Skin epidermis (tissue), 12 donors: ENCODE measurements at regions not wholly inside any gene's neighbourhood (a gene's known extent, or its start where the extent isn't known, plus 50 kb on each side); places are given as distances from the start of the nearest gene placed in this dataset.
A peak's percentile ranks its signal among the peaks of the same experiment; 100 is the strongest.

Experiments used
- H3K27ac ChIP-seq, 21 experiments: fragments of 200-600 bp; sonication (generic) in 11 of 21; one replicate each; pipeline ENCODE4 v1.5.0; 2020; ENCODE audit warnings: mild to moderate bottlenecking in 3 of 21, inconsistent platforms in 2 of 21, moderate library complexity in 2 of 21
- H3K4me3 ChIP-seq, 7 experiments: fragments of 200-600 bp; sonication (generic) in 2 of 7; one replicate each; pipeline ENCODE4 v1.5.0; 2020; ENCODE audit warnings: inconsistent platforms in 2 of 7, mild to moderate bottlenecking in 2 of 7, moderate library complexity in 1 of 7

DNA sequence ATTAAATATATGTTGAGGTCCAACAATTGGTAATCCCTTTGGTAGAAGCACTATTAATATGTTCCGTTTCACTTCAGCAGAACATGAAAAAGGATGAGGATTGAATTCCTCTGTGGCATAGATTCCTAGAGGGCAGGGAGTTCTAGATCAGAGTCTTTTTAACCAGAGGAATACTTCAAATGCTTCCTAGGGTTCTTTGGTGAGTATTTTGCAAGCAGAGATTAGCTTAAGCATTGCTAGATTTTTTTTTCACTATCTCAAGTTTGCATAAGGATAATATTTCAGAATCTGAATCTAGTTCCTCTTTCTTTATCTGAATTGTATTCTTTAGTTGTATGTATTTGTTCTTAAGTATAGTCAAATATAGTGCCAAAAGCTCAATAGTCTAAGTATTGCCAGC lies 116.6 kb upstream of the ADAMTSL1 start:
- no peak overlapping the region for H3K4me3 ChIP-seq
- H3K27ac ChIP-seq = no peak overlapping the region

DNA sequence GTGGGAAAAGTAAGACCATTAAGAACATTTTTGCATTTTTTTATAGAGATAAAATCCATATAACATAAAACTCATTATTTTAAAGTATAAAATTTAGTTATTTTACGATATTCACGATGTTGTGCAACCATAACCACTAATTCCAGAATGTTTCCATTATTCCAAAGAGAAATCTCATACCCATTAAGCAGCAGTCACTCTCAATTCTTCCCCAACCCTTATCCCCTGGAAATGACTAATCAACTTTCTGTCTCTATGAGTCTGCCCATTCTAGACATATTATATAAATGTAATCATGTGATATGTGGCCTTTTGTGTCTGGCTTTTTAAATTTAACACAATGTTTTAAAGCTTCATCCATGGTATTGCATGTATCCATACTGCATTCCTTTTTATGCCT lies 115.6 kb upstream of the ADAMTSL1 start:
- no peak overlapping the region for H3K27ac ChIP-seq
- H3K4me3 ChIP-seq = no peak overlapping the region

DNA sequence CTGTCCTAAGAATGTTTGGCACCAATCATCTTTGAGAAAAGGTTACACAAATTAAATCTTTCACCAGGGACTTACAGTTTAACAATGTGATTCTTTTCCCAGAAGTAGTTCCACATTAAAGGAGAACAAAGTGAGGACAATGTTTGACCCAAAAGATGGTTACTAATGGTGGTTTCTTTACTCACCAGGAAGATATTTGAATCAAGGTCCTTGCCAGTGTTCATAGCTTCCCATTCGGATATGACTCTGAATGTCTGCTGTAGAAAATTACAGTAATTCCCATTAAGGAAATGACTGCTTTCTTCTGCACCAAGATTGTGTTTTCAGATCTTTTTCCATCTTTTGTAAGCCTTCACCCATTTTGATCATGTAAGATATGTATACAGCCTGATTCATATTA lies 114.6 kb upstream of the ADAMTSL1 start:
- Histone ChIP-seq H3K27ac (peak overlapping the region in 2 of 21 experiments; percentile 64 to 68), H3K4me3 (no peak overlapping the region)

DNA sequence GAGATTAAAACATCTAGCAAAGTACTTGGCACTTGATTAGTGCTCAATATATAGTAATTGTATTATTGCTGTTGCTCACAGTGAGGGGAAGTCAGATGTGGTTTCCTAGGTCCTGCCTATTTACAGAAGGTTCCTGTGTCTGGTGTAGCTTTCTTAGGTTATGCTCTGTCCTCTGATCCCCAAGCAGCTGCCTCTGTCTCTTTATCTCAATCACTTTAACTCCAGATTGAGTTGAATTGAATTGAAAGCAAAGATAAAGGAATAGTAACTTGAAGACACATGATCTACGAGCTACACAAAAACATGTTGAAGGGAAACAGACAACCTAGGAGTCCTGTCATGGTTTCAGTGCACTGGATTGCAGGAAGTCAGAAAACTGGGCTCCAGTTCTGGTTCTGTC lies 113.9 kb upstream of the ADAMTSL1 start:
- H3K4me3 ChIP-seq = no peak overlapping the region
- H3K27ac ChIP-seq = peak overlapping the region in 5 of 21 experiments; percentile 35 to 68 (median 64)

DNA sequence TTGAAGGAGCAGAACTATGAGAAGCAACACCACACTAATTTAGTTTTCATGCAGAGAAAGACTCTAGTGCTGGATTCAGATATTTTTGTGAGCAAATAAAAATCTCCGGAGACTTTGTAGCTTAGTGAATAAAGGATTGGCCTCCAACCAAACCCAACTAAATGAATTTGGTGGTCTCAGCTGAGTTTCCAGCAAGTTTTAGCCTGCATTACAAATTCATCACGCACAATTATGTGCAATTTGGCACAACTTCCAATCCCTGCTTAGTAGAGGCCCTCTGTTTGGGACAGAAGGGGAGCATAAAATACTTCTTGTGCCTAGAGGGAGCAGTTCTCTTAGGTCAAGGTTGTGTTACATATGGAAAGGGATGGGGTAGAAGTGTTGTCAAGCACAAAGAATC lies 112.3 kb upstream of the ADAMTSL1 start:
- H3K27ac ChIP-seq = no peak overlapping the region
- H3K4me3 ChIP-seq = no peak overlapping the region

DNA sequence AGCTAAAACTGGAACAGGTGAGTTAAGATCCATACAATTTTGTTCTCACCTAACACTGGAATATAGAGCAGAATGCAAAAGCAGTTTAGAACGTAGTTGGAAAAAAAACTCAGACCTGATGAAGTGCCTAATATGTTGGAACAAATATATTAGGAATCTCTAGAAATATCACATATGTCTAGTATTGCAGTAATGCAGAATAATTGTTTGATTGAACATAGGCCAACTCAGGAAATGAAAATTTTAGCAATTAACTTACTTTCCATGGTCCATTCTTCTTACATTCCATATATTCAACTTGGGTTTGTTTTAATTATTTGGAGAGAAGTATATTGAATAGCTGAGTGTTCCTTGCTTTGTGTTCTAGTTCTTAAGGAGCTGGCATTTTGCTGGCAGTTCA lies 111.8 kb upstream of the ADAMTSL1 start:
- no peak overlapping the region for H3K4me3 ChIP-seq
- H3K27ac ChIP-seq = no peak overlapping the region

DNA sequence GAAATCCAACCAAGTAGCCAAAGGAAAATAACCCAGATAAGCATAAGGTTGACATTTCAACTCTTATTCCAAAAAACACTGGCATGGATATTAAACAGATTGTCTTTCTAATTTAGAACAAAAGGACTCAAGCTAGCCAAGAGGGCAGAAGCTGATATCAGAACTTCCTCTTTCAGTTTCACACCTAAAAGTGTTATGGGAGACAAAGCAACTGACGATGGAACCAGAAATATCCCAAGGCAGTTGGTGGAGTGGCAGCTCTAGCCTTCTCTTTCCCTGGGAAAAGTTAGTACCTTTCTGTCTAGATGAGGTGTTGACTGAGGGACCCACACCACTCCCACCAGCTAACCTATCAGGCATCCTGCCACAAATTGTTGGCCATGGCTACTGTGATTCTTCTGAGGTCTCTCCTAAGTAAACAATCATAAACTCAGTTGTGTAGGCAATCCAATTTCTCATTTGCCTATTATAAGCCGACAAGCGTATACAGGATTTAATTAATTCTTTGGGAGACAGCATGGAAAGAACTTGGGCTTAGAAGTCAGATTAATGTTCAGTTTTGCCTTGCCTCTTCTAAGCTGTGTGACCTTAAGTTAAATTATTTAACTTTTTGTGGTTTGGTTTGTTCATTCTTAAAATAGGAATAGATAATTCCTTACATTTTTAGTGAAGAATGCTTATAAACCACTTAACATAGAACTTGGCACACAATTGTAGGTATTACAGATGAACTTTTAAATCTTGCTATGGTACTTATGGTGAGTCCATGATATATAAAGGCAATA lies 110.9 kb upstream of the ADAMTSL1 start:
- H3K4me3 ChIP-seq = no peak overlapping the region
- peak overlapping the region in 2 of 21 experiments; percentile 27 to 55 for H3K27ac ChIP-seq

DNA sequence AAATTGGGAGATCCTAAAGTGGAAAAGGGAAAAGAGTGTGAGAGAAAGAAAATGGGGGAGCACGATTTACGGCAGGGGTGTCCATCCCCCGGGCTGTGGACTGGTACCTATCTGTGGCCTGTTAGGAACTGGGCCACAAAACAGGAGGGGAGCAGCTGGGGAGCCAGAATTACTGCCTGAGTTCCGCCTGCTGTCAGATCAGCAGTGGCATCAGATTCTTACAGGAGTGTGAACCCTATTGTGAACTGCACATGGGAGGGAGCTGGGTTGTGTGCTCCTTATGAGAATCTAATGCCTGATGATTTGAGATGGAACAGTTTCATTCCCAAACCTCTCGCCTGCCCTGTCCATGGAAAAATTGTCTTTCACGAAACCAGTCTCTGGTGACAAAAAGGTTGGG lies 108.3 kb upstream of the ADAMTSL1 start:
- Histone ChIP-seq H3K4me3 (no peak overlapping the region), H3K27ac (no peak overlapping the region)

DNA sequence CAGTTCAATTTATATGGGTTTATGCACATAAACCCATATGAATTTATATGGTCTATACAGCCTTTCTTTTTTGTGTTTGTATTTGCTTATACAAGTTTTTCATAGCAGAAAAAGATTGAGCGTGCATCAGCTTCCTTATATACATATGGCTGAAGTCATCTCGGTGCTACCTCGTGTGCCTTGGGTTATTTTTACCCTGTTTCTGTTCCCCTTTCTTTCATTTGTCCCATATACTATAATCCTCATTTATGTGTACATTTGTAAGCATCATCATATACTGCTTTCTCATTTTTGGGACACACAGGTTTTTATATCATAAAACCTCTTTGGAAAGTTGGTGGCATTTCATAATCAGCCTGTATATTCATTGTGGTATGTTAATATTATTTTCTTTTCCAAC lies 107.8 kb upstream of the ADAMTSL1 start:
- Histone ChIP-seq H3K27ac (no peak overlapping the region), H3K4me3 (no peak overlapping the region)

DNA sequence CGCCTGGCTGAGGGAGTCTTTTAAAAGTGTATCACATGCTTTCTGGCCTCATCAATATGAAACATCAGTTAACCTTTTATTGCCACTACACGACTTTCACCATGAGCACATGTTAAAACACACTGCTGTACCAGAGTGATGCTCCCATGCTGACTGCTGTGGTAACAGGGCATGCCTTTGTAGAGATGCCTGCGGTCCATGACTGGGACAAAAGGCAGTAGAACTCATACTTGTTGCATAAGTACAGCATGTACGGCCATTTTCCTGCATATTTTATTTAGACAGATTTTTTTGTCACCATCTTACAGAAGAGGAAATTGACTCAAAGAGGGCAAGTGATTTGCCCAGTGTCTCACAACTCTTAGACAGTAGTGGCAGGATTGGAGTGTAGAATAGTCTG lies 105.7 kb upstream of the ADAMTSL1 start:
- no peak overlapping the region for H3K4me3 ChIP-seq
- no peak overlapping the region for H3K27ac ChIP-seq

DNA sequence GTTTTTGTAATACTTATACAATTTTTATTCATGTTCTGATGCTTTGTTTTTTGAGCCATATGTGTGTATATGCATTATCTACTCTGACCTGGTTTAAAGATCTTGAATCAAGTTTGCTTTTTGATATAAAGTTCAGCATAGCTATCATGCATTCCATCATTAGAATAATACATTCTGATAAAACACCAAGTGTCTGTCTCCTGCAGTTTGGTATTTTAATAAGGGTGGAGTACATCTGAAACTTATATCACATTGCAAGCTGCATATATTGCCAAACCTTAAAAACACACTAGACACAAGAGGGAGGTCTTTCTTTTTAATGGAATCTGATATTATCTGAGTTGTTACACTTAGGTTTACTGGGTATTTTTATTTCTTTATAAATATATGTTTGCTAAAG lies 102.8 kb upstream of the ADAMTSL1 start:
- H3K27ac ChIP-seq = no peak overlapping the region
- H3K4me3 ChIP-seq = no peak overlapping the region

DNA sequence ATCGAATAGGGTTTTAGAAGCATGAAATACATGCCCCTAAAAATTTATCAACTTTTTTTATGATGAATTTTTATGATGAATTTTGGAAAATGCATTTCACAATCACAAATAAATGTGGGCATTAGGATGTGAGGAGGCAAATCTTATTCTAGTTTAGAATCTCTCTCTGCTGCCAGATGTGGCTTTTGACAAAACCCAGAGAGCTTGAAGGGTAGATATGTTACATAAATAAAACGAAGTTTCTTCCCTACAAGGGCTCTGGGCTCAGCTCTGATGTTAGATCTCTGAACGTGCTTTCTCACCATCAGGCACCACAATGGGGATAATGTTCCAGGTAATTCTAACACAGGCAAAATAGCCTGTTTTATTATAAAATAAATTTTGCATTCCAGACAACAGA lies 102.3 kb upstream of the ADAMTSL1 start:
- no peak overlapping the region for H3K4me3 ChIP-seq
- H3K27ac ChIP-seq = no peak overlapping the region

DNA sequence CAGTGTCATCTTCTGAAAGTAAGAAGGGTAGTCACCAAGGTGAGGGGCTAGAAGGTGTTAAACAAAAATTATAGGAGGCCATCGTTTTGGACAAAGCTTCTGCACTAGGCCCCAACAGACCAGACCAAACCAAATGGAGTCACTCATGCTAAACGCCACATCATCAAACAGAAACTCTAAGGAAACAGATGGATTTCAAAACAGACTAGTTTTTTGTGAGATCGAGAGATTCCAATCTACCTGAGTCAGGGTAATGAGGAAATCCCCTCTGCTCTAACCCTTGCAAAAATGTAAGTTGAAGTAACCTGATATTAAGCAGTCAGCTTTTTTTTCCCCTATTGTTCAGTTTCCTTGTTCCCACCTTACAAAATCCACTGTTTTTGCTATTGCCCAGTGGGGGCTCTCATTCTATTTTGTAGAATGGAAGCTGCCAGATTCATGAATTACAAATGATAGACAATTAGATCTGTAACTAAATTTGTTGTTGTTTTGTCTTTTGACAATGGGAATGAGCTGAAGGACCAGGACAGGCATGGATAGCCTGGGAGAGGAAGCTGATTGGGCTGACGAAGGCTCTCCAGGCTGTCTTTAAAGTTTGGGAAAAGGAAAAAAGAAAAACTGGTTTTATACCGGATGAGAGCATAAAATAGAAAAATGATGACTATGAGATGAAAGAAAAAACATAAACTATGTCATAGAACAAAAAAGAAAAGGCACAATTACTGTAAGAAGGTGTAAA lies 94.7 kb upstream of the ADAMTSL1 start:
- no peak overlapping the region for H3K4me3 ChIP-seq
- H3K27ac ChIP-seq = no peak overlapping the region

DNA sequence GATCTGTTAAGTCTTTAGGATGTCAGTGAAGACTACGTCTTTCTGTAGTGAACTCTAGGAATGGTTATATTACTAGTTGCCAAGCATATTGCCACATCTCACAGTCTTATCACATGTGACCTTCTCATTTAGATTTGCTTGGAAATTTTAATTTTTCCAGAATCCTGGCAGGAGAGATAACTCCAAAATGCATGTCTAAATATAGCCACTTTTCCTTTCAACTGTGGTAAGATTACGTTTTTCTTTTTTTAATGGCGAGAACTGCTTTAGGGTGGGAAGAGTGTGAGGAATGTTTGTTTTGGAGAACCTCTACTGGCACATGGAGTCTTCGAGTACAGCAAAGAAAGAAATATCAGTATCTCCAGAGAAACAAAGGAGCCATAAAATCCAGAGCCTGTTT lies 91.7 kb upstream of the ADAMTSL1 start:
- H3K4me3 ChIP-seq = no peak overlapping the region
- H3K27ac ChIP-seq = no peak overlapping the region

DNA sequence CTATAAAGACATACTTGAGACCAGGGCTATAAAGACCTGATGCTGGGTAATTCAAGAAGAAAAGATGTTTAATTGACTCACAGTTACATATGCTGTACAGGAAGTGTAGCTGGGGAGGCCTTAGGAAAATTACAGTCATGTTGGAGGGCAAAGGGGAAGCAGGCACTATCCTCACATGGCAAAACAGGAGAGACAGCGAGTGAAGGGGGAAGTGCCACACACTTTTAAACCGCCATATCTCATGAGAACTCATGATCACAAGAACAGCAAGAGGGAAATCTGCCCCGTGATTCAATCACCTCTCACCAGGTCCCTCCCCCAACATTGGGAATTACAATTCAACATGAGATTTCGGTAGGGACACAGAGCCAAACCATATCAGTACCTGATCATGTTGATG lies 89.9 kb upstream of the ADAMTSL1 start:
- no peak overlapping the region for H3K4me3 ChIP-seq
- H3K27ac ChIP-seq = no peak overlapping the region

DNA sequence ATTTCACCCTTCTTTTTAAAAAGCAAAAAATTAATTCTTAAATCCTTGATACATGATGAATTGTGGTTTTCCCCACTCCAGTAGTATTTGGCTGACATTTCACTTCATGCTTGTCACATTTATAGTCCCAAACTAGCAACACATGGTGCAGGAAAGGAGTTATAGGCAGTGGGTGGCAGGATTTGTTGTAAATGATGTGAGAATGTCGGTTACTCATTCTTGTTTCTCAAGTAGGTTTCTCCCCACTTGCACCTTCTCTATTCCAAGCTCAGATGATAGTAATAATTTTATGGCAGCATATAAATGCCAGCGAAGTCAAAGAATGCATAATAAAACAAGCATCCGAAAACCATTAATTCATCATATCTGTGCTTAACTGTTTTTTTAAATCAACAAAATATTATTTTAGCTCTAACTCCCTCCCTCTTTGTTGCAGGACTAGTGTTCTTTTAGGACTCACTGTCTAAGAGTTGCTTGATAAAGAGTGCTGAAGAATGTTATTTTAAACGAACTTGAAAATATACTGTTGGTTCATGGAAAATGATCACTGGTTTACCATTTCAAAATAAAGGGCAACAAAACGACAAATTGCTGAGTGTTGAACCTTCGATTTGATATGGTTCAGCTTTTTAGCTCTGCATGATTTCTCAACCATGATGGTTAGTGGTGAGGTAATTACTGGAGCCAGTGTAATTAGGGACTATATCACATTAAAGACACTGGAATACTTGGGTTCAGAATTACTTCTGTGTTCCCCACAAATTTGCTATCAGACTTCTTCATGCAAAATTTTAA lies 88.1 kb upstream of the ADAMTSL1 start:
- no peak overlapping the region for H3K4me3 ChIP-seq

DNA sequence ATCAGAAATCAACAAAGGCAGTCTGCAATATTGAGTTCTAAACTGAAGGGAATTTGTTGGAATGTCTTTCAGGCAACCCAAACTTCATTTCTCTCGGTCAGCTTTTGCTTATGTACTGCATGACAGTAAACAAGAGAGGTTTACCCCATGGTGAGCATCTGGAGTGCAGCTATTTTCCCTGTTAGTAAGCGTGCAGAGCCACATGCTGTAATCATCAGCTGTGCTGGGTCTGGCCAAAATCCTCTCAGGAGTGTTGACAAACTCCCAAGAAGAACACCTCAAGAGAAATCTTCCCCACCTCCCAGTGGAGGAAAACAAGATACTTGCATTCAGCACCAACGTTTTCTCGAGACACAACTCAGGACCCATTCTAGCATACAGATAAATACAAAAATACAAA lies 83.6 kb upstream of the ADAMTSL1 start:
- no peak overlapping the region for H3K27ac ChIP-seq

More for the DNA sequence above, 88.1 kb upstream of the ADAMTSL1 start:
- no peak overlapping the region for H3K27ac ChIP-seq

DNA sequence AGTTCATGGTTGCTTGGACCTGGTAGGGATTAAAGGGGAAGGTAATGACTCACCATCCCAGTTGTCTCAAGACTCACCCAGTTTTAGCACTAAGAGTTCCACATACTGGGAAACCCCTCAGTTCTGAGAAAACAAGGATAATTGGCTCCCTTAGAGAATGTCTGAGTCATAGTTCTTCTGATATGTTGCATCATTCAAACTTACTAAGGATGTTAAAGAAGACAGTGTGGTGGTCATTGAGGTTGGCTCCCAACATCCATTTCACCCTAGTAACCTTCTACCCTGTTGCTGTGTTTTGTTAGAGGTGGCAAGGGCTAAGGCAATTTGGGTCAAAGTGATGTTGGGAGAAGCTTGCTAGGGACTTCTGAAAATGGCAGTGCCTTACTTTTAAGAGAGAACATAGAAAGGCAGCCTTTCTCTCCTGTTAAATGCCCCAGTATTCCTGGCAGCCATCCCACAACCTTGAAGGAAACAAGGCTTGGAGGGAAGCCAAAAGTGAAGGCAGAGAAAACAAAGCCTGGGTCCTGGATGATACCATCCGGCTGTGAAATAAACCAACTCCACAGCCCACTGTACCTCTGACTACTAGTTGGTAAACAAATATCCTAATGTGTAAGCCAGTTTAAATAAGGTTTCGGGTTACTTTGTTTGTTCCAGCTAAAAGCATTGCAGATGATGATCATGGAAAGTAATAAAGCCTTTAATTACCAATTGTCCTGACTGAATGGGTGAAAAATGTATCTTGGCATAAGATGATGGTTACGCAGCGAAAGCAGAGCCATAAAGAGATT lies 80.4 kb upstream of the ADAMTSL1 start:
- Histone ChIP-seq H3K4me3 (no peak overlapping the region), H3K27ac (peak overlapping the region in 13 of 21 experiments; percentile 18 to 83 (median 67))

More for the DNA sequence above, 83.6 kb upstream of the ADAMTSL1 start:
- no peak overlapping the region for H3K4me3 ChIP-seq

DNA sequence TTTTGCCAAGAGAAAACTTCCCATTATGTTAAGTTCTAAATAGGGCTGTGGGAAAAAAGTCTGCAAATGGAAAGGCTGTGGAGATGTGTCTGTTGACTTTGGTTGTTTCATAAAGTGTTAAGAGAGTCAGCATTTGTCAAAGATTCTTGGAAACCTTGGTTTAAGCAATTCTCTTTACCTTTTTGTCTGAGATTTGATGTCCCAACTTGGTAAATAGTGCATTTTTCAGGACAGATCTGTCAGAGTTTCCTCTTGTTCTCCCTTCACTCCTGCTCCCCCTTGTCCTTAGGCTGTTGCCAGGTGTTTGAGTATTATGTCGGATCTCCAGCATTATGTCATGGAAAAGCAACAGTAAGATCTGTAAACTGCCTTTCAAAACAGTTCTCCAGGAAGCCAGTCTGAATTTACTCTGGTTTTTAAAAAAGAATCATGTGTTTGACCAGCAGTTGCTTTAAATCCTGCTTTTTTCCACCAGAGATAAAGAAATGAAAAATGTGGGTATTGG lies 79.1 kb upstream of the ADAMTSL1 start:
- peak overlapping the region in 2 of 21 experiments; percentile 81 to 83 for H3K27ac ChIP-seq

More for the DNA sequence above, 79.1 kb upstream of the ADAMTSL1 start:
- no peak overlapping the region for H3K4me3 ChIP-seq
